Kasumi-1 (cell line): ENCODE measurements at regions not wholly inside any gene's neighbourhood (a gene's known extent, or its start where the extent isn't known, plus 50 kb on each side); places are given as distances from the start of the nearest gene placed in this dataset.

Experiments
- DNase-seq, 2 experiments: peaks; one replicate each; lab custom pipeline; 2025; lab: John Stamatoyannopoulos, UW

GRCh38 chr12:42961395-42961794 is 371.8 kb upstream of the PRICKLE1 start:
- DNase-seq: no peak

- no peak for DNase-seq
These were observed 370.6 kb upstream of the PRICKLE1 start for GRCh38 chr12:42960087-42960527.

GRCh38 chr12:42958291-42958674 is 368.7 kb upstream of the PRICKLE1 start:
- peak; percentile 60 to 66 for DNase-seq

- DNase-seq: peak; percentile 66 to 69
These were observed 368.2 kb upstream of the PRICKLE1 start for GRCh38 chr12:42957561-42958290.

- no peak for DNase-seq
These were observed 367.6 kb upstream of the PRICKLE1 start for GRCh38 chr12:42957136-42957535.

- DNase-seq: no peak
These were observed 363.5 kb upstream of the PRICKLE1 start for GRCh38 chr12:42953021-42953420.

- no peak for DNase-seq
These were observed 357.4 kb upstream of the PRICKLE1 start for GRCh38 chr12:42946871-42947381.

GRCh38 chr12:42945927-42946326 is 356.4 kb upstream of the PRICKLE1 start:
- no peak for DNase-seq

- DNase-seq: no peak
These were observed 355.0 kb upstream of the PRICKLE1 start for GRCh38 chr12:42944516-42944915.

- peak; percentile 25 to 47 for DNase-seq
These were observed 347.4 kb upstream of the PRICKLE1 start for GRCh38 chr12:42936991-42937390.

GRCh38 chr12:42936260-42936659 is 346.7 kb upstream of the PRICKLE1 start:
- DNase-seq: no peak

- DNase-seq: no peak
These were observed 346.2 kb upstream of the PRICKLE1 start for GRCh38 chr12:42935756-42936155.

- no peak for DNase-seq
These were observed 345.5 kb upstream of the PRICKLE1 start for GRCh38 chr12:42935090-42935489.

GRCh38 chr12:42933461-42934081 is 344.0 kb upstream of the PRICKLE1 start:
- no peak for DNase-seq

- no peak for DNase-seq
These were observed 343.4 kb upstream of the PRICKLE1 start for GRCh38 chr12:42932936-42933335.

- DNase-seq: no peak
These were observed 336.7 kb upstream of the PRICKLE1 start for GRCh38 chr12:42926232-42926631.

- no peak for DNase-seq
These were observed 334.9 kb upstream of the PRICKLE1 start for GRCh38 chr12:42924482-42924881.

GRCh38 chr12:42923583-42923982 is 334.0 kb upstream of the PRICKLE1 start:
- DNase-seq: no peak

- DNase-seq: no peak
These were observed 333.6 kb upstream of the PRICKLE1 start for GRCh38 chr12:42923156-42923555.

- DNase-seq: no peak
These were observed 332.9 kb upstream of the PRICKLE1 start for GRCh38 chr12:42922505-42922850.

- no peak for DNase-seq
These were observed 332.4 kb upstream of the PRICKLE1 start for GRCh38 chr12:42921741-42922504.

- no peak for DNase-seq
These were observed 330.1 kb upstream of the PRICKLE1 start for GRCh38 chr12:42919691-42920090.

GRCh38 chr12:42918443-42918842 is 328.9 kb upstream of the PRICKLE1 start:
- DNase-seq: no peak
